GM19351 (cell line): ENCODE measurements at regions not wholly inside any gene's neighbourhood (a gene's known extent, or its start where the extent isn't known, plus 50 kb on each side); places are given as distances from the start of the nearest gene placed in this dataset.
"Not testable (repeated sequence)": the region's sequence is repeated elsewhere in the genome, so short reads cannot be mapped to it uniquely, and the experiment has no call there.

Source experiments
- ATAC-seq: cut with Tn5 transposase; IDR thresholded peaks from one replicate; pipeline ENCODE4 v1.9.1; 2021; ENCODE audit warnings: mild to moderate bottlenecking, moderate library complexity; ENCODE audit not compliant: unreplicated experiment

DNA sequence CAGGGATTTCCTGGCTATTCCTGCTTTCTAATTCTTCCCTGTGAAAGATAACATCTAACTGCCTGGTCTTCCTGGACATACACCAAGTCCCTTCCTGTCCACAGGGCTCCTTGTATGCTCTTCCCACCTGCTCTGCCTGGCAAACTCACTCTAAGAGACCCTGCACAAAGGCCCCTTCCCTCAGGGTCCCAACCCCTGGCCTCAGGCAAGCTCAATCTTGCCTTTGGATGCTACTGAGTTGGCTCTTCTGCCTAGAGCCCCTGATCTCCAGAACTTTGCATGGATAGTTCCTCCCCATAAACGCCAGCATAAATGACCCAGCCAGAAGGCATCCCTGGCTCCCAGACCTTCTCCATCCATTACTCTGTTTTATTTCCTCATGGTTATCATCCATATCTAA lies 98.3 kb upstream of the OTOS start:
- no peak for ATAC-seq

DNA sequence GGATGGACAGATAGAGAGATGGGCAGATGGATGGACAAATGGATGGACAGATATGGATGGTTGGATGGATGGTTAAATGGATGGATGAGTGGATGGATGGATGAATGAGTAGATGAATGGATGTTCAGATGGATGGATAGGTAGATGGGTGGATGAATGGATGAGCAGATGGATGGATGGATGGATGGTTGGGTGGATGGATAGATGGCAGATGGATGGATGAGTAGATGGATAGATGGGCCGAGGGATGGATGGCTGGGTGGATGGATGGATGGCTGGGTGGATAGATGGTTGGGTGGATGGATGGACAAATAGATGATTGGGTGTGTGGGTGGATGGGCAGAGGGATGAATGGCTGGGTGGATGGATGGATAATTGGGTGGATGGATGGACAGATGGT lies 98.9 kb upstream of the OTOS start:
- no peak for ATAC-seq

DNA sequence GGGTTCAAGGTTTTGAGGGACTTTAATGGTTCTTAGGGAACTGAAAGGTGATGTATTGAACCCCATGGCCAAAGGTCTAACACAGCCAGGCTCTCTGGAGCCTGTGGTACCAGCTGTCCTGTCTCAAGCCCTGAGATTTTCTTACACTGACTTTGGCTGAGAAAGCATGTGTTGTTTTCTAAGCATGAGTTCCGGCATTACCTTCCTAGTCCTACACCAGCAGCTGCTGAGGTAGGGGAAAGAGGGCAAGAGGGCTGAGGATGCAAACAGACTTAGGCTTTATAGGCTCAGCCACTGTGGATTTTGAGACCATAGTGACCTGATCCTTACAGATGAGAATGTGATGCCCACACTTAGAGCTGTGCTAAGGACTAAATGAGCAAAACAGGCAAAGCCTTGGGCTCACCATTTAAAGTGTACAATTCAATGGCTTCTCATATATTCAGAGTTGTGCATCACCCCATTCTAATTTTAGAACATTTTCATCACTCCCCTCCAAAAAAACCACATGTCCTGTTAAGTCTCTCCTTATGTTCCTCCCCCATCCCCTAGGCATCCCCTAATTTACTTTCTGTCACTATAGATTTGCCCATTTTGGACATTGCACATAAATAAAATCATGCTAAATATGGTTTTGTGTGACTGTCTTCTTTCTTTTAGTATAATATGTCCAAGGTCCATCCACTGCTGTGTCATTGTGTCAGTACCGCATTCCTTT lies 99.7 kb upstream of the OTOS start:
- ATAC-seq: no peak

GRCh38 chr2:240240781-240241180 lies 100.3 kb upstream of the OTOS start:
- no peak for ATAC-seq

GRCh38 chr2:240241572-240241971 lies 101.1 kb upstream of the OTOS start:
- no peak for ATAC-seq

DNA sequence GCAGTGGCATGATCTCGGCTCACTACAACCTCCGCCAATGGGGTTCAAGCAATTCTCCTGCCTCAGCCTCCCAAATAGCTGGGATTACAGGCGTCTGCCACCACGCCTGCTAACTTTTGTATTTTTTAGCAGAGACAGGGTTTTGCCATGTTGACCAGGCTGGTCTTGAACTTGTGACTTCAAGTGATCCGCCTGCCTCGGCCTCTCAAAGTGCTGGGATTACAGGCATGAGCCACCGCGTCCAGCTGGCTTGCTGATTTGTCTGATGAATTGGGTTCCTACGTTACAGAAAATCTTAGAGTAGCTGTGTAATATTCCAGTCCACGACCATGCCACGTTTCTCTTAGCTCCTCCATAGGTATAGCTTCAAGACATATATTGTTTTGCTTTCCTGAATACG lies 102.6 kb upstream of the OTOS start:
- ATAC-seq: not testable (repeated sequence)

DNA sequence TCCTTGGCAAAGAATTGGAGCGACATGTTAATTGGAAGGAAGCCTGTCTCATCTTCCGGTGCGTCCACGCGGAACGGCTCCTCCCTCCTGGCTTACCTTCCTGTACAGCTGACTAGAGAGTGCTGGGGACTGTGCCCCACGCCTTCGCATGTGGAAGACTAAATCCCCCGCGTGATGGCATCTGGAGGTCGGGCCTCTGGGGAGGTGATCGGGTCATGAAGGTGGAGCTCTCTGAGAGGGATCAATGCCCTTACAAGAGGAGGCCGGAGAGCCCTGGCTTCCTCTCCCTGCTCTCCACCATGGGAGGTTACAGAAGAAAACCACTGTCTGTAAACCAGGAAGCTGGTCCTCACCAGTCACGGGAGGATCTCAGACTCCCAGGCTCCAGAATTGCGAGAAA lies 104.1 kb upstream of the OTOS start:
- no peak for ATAC-seq

DNA sequence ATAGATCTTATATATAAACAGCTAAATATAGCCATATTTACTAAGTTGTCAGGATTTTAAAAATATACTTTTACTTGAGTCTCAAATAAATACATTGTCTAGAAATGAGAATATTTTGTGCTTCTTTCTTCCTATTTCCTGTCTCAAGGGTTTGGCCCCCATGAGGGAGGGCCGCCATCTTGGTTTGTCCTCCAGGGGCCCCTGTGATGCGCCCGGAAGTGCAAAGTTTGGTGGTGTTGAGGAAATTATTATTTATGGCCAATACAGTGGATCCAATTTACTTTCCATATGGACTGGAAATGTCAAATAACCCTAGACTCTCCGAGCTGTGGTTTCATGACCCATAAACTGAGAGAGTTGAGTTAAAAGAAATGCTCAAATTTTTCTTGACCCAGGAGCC lies 104.7 kb upstream of the OTOS start:
- no peak for ATAC-seq

GRCh38 chr2:240245706-240246105 lies 105.2 kb upstream of the OTOS start:
- ATAC-seq: no peak

DNA sequence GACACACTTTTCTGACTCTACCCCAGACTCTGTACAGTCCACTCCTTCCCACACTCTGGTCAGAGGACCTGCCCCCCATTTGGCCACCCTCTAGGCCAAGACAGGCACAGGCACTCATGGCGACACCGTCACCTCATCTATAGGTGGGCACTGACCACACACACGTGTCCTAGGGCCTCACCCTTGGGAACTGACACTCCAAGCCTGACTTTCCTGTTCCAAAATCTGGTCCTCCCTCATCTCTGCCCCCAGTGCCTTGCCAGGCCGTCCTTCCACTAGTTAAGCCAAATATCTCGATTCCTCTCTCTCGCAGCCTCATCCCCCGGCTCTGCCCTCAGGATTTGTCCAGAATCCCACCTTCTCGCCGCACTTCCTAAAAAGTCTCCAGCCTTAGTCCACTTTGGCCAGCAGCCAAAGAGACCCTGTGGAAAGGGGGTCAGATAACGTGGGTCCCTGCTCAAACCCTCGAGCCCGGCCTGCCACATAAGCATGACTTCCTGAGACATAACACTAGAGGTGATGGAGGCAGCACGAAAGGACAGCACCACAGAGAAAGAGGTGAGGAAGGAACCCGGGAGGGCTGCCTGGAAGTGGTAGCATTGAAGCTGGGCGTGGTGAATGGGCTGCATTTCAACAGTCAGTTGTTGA lies 105.8 kb upstream of the OTOS start:
- ATAC-seq: no peak

GRCh38 chr2:240247241-240247867 lies 106.9 kb upstream of the OTOS start:
- no peak for ATAC-seq

GRCh38 chr2:240247868-240248720 lies 107.6 kb upstream of the OTOS start:
- no peak for ATAC-seq

DNA sequence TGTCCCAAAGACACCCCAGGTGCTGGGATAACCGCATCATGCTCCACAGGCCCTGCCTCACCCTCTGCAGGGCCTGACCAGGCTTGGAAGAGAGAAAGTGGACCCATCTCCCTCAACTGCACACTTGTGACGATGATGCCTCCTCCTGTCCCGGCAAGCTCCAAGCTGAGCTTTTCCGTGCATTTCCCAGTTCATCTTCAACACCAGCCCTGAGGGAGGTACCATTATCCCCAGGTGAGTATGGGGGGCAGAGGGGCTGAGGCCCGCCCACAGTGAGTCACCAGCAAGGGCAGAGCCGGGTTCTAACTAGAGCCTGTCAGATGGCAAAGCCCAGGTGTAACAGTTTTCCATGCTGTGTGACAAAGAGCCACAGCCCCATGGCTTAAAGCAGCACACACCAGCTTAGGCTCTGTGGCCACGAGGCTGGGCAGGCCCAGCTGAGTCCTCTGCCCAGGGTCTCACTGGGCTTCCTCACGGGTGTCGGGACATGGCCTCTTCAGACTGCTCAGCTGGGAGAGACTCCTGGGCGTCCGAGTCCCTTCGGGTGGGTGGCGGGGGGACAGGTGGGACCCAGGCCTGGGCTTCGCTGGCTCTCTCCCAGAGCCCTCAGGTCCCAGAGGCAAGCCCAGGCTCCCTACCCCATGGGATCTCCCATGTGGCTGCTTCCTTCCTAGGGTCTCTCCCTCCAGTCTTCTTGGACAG lies 108.4 kb upstream of the OTOS start:
- ATAC-seq: no peak

- ATAC-seq: no peak
Measured at GRCh38 chr2:240249423-240250149, 109.1 kb upstream of the OTOS start.

DNA sequence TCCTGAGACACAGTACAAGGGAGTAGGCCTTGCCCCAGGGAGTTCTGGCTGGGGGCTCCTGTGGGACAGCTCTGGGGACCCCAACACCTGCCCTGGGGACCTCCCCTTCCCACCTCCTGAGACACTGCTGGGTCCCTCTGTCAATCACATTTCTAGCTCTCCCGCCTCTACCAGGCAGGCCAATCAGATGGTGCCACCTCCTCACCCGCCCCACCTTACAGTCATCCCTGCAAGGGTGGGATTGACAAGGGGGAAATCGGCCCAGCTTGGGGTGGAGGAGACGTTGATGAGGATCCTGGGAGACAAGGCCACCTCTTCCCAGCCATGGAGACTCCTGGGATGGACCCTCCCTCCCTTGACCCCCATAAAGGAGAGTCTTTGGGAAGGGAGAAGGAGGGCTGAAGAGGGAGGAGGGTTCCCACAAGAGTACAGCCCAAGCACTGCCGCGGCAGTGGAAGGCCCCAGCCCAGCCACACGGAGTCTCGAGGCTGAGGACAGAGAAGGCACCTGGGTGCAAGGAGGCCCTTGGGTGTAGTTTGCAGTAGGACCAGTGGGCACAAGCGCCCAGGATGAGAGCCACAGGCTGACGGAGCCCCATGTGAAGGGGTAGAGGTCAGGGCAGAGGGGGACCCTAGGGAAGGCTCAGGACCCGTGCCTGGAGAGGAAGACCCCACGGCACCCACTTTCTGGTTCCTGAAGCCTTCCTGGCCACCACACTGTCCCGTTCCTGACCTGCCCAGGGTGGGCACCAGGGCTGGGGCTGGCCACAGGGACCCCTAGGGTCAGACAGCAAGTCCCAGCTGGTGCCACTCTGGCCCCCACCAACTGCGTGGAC lies 109.9 kb upstream of the OTOS start:
- no peak for ATAC-seq

DNA sequence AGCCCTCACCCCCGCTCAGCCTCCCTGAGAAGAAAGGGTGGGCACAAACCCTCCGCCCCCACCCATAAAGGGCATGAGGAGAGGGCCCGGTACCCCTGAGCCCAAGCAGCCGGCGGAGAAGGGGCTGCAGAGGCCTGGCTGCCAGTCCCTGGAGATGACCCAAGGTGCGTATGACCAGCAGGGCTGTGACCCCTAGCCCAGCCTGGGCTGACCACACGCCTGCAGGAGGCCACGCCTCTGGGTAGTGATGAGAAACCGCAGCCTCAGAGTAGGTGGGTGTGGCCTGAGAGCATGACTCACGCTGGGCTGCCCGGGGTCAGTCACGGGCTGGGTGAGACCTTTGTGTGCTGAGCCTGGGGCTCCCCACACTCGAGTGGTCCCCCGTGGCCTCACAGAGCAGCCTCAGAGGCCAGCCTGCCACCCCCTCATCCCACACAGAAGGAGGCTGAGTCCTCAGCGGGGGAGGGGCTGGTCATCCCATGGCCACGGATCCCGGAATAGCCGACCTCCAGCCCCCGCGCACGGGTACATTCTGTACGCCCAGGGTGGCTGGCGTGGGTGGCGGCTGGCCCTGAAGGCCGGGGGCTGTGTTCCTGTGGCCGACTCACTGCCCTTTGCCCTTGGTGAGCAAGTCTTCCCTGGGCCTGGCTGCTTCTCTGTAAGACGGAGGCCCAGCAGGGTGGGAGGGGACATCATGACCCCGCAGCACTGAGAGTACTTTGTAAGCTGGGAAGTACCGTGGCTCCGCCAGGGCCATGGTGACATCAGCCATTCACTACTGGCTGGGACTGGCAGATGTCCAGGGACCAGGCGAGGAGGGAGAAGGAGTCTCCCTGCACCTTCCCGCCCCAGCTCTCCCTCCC lies 110.8 kb upstream of the OTOS start:
- ATAC-seq: no peak

GRCh38 chr2:240251848-240252190 lies 111.4 kb upstream of the OTOS start:
- ATAC-seq: no peak

- no peak for ATAC-seq
Measured at GRCh38 chr2:240252191-240252871, 111.9 kb upstream of the OTOS start.
